B cell (primary cell): ENCODE measurements at regions not wholly inside any gene's neighbourhood (a gene's known extent, or its start where the extent isn't known, plus 50 kb on each side); places are given as distances from the start of the nearest gene placed in this dataset.

Source experiments
- ATAC-seq: fragments of 200-7000 bp; cut with Tn5 transposase; one replicate; pipeline ENCODE4 v1.10.0; 2021; ENCODE audit warnings: low read depth, mild to moderate bottlenecking, moderate number of reproducible peaks, moderate library complexity
- CTCF ChIA-PET: fragments of 350-600 bp; sonication (Branson Sonifier 250); formaldehyde crosslinking; loops from one replicate; lab custom pipeline; 2021; ENCODE audit warnings: antibody characterized with exemption, inconsistent platforms; lab: Charles Lee
- POLR2A ChIA-PET: fragments of 350-600 bp; sonication (Branson Sonifier 250); formaldehyde crosslinking; loops from one replicate; lab custom pipeline; 2021; ENCODE audit warnings: antibody characterized with exemption; lab: Charles Lee
- DNase-seq: peaks from one replicate; pipeline ENCODE4 v3.0.0; 2013
- H2AFZ ChIP-seq: 2 replicates; pipeline ENCODE4 v1.6.1; 2012; ENCODE audit warnings: mild to moderate bottlenecking, low read depth, low read length; ENCODE audit not compliant: insufficient read depth, poor library complexity, severe bottlenecking
- H3K27ac ChIP-seq, 2 donors: 1 replicate in 1 of 2; 2 replicates in 1 of 2; pipeline ENCODE4 v1.5.1; 2012 to 2013; ENCODE audit warnings: low read length in 2 of 2, mild to moderate bottlenecking in 2 of 2, moderate library complexity in 1 of 2
- H3K27me3 ChIP-seq, 4 experiments: fragments of 200-600 bp in 1 of 4; sonication (generic) in 1 of 4; replicated peaks in 1 of 4; 1 replicate in 2 of 4; 2 replicates in 2 of 4; pipeline versions ENCODE4 v1.6.1 to v1.7.0; 2013 to 2016; ENCODE audit warnings: low read length in 3 of 4, mild to moderate bottlenecking in 2 of 4, mixed read lengths in 1 of 4, moderate library complexity in 1 of 4; ENCODE audit not compliant: insufficient read depth in 4 of 4, control insufficient read depth in 3 of 4; ENCODE audit errors: control extremely low read depth in 1 of 4
- H3K36me3 ChIP-seq, 2 experiments: replicated peaks in 1 of 2; 1 replicate in 1 of 2; 2 replicates in 1 of 2; pipeline versions ENCODE4 v1.6.1 to v1.7.1; 2013; ENCODE audit warnings: low read length in 1 of 2; ENCODE audit not compliant: insufficient read depth in 2 of 2, control insufficient read depth in 1 of 2; ENCODE audit errors: control extremely low read depth in 1 of 2, extremely low read depth in 1 of 2
- H3K4me1 ChIP-seq, 2 donors: fragments of 200-600 bp in 1 of 2; sonication (generic) in 1 of 2; 1 replicate in 1 of 2; 2 replicates in 1 of 2; pipeline versions ENCODE4 v1.5.1 to v1.6.1; 2013 to 2017; ENCODE audit warnings: low read length in 2 of 2; ENCODE audit not compliant: control insufficient read depth in 2 of 2, insufficient read depth in 2 of 2
- H3K4me2 ChIP-seq: replicated peaks from 2 replicates; pipeline ENCODE3; 2012; ENCODE audit warnings: mild to moderate bottlenecking, low read depth, low read length; ENCODE audit not compliant: poor library complexity, severe bottlenecking
- H3K4me3 ChIP-seq, 5 experiments: fragments of 200-600 bp in 1 of 5; sonication (generic) in 1 of 5; 1 replicate in 3 of 5; 2 replicates in 2 of 5; pipeline versions ENCODE4 v1.5.1 to v1.7.0; 2011 to 2016; ENCODE audit warnings: low read length in 4 of 5, mild to moderate bottlenecking in 4 of 5, low read depth in 2 of 5, control low read depth in 1 of 5, moderate library complexity in 1 of 5; ENCODE audit not compliant: insufficient read depth in 1 of 5; ENCODE audit errors: control extremely low read depth in 1 of 5, extremely low read depth in 1 of 5
- H3K79me2 ChIP-seq: fragments of 200-600 bp; sonication (generic); one replicate; pipeline ENCODE4 v1.6.0; 2016; ENCODE audit warnings: low read length; ENCODE audit not compliant: control insufficient read depth, insufficient read depth
- H3K9ac ChIP-seq: fragments of 200-600 bp; sonication (generic); 2 replicates; pipeline ENCODE4 v1.6.1; 2017; ENCODE audit warnings: mild to moderate bottlenecking, low read length, moderate library complexity
- H3K9me3 ChIP-seq, 3 donors: one replicate each; pipeline versions ENCODE4 v1.6.1 to v1.7.1; 2013; ENCODE audit warnings: low read length in 2 of 3; ENCODE audit not compliant: control insufficient read depth in 2 of 3, insufficient read depth in 1 of 3; ENCODE audit errors: control extremely low read depth in 1 of 3
- H4K20me1 ChIP-seq: 2 replicates; pipeline ENCODE4 v1.6.0; 2012; ENCODE audit warnings: mild to moderate bottlenecking, low read length; ENCODE audit not compliant: insufficient read depth, control insufficient read depth, poor library complexity, severe bottlenecking
- H3K27ac Mint-ChIP-seq: one replicate; pipeline ENCODE4 v1.8.0; 2021; ENCODE audit warnings: mixed read lengths
- H3K27me3 Mint-ChIP-seq: one replicate; pipeline ENCODE4 v1.8.0; 2021; ENCODE audit warnings: mixed read lengths
- H3K4me1 Mint-ChIP-seq: one replicate; pipeline ENCODE4 v1.8.0; 2021; ENCODE audit warnings: mixed read lengths
- H3K4me3 Mint-ChIP-seq: one replicate; pipeline ENCODE4 v1.8.0; 2021; ENCODE audit warnings: mixed read lengths
- H3K9me3 Mint-ChIP-seq: one replicate; pipeline ENCODE4 v1.8.0; 2022; ENCODE audit warnings: mixed read lengths; ENCODE audit not compliant: insufficient read depth
- EZH2 ChIP-seq: IDR thresholded peaks from 2 replicates; pipeline ENCODE4 v1.6.1; 2012; ENCODE audit warnings: borderline replicate concordance, low read depth, mild to moderate bottlenecking, moderate library complexity, low read length; ENCODE audit not compliant: insufficient read depth, poor library complexity, severe bottlenecking
- WGBS: methylation state at CpG from one replicate; pipeline ENCODE4 v1.1.5; 2013; ENCODE audit warnings: missing lambda C conversion rate; ENCODE audit not compliant: insufficient coverage; 5-methylcytosine and 5-hydroxymethylcytosine counted together
- intact Hi-C: fragments of 100-400 bp; cut with micrococcal nuclease; formaldehyde crosslinking; loops from one replicate; pipeline ENCODE4 v1.10.0; 2022
- TF ChIP-seq, protein P1 (sequence below): fragments of 200-600 bp; IDR thresholded peaks from one replicate; pipeline ENCODE4 v1.8.0; 2022; ENCODE audit warnings: antibody characterized with exemption, mild to moderate bottlenecking

DNA sequence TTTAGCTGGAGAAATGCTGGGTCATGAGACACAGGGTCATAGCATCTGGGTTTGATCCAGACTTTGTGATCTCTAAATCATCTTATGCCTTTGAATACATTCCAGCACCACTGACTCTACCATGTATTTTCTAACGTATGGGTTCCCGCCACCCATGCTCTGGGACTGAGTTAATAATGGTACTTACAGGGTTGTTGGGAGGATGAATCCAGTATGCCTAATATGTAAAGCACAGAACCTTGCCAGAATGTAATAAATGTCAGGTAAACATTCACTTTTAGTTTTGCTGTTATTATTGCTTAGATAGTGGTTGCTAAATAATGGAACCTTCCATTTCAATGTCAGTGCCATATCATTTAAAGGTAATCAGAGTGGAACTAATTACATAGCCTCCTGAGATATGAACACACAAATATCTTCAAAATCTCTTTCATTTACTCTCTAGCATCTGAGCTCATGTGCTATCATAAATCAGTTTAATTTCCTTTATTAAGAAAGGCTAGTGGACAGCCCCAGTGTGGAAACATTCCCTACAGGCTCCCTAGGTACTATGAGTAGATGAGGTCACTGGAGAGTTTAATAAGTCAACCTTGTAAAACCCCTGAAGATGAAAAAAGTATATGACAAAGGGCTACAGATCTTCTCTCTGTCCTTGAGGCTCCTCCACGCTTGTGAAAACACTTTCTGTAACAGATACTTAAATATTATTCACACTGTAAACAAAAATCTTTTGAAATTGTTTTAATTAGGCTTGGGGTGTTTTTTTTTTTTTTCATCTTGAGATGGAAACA, 226.6 kb downstream of the ALDH8A1 start:
- Histone ChIP-seq H3K9me3 (no peaks in the 10 kb centered on the region), H3K4me1 (no peaks in the 10 kb centered on the region), H3K9ac (no peak overlapping the region), H3K4me2 (no peak overlapping the region), H3K79me2 (no peaks in the 10 kb centered on the region), H2AFZ (no peak overlapping the region), H3K27me3 (no peaks in the 10 kb centered on the region), H3K4me3 (no peak overlapping the region), H3K36me3 (no peaks in the 10 kb centered on the region), H4K20me1 (no peaks in the 10 kb centered on the region), H3K27ac (no peak overlapping the region)
- CTCF ChIA-PET = no interaction called here
- no peak for TF ChIP-seq EZH2
- TF ChIP-seq, protein P1, sequence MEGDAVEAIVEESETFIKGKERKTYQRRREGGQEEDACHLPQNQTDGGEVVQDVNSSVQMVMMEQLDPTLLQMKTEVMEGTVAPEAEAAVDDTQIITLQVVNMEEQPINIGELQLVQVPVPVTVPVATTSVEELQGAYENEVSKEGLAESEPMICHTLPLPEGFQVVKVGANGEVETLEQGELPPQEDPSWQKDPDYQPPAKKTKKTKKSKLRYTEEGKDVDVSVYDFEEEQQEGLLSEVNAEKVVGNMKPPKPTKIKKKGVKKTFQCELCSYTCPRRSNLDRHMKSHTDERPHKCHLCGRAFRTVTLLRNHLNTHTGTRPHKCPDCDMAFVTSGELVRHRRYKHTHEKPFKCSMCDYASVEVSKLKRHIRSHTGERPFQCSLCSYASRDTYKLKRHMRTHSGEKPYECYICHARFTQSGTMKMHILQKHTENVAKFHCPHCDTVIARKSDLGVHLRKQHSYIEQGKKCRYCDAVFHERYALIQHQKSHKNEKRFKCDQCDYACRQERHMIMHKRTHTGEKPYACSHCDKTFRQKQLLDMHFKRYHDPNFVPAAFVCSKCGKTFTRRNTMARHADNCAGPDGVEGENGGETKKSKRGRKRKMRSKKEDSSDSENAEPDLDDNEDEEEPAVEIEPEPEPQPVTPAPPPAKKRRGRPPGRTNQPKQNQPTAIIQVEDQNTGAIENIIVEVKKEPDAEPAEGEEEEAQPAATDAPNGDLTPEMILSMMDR = no peak
- no peak for ATAC-seq
- intact Hi-C loops = no loop called here
- Mint-ChIP-seq H3K4me3 (no peak overlapping the region), H3K27me3 (peaks cover 21% of the 10 kb centered on the region), H3K9me3 (no peaks in the 10 kb centered on the region), H3K27ac (no peak overlapping the region), H3K4me1 (no peaks in the 10 kb centered on the region)
- no CpG with 5 or more reads among the region's 3 CpGs for WGBS
- POLR2A ChIA-PET = no interaction called here
- DNase-seq = no peak

DNA sequence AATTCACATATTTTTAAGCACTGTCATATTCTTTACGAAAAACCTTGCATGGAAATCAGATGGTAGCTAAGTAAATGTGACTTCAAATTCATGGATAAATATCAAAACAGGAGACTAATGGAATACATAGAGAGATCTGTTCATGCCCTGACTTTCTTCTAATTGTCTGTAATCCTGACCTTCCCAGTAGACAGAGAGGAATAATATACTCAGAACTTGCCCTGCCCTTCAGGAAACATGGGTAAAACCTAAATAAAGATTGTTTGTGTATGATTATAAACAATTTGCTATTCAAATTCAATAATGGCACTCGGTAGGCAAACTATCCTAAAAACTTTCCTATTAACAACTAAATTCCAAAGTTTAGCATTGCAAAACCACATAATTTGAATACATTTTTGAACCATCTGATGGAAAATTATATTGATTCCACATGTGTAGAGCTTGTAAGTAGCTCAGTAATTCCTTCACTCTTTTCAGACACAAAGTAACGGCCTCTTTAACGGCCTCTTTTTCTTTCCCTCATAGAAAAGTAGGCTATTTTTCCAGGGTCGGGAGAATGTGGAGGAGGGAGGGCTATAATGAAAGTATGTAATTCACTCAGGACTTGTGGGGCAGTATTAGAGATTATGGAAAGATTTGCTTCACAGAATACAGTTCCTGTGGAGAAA, 227.6 kb downstream of the ALDH8A1 start:
- Histone ChIP-seq H3K79me2 (no peaks in the 10 kb centered on the region), H3K4me3 (no peak overlapping the region), H4K20me1 (no peaks in the 10 kb centered on the region), H3K27ac (no peak overlapping the region), H3K9me3 (no peaks in the 10 kb centered on the region), H3K4me2 (no peak overlapping the region), H3K9ac (no peak overlapping the region), H2AFZ (no peak overlapping the region), H3K36me3 (no peaks in the 10 kb centered on the region), H3K4me1 (no peaks in the 10 kb centered on the region), H3K27me3 (no peaks in the 10 kb centered on the region)
- H3K4me1 Mint-ChIP-seq = no peaks in the 10 kb centered on the region
- TF ChIP-seq, protein P1 = no peak
- TF ChIP-seq EZH2 = no peak
- H3K9me3 Mint-ChIP-seq = no peaks in the 10 kb centered on the region
- POLR2A ChIA-PET = no interaction called here
- no CpG with 5 or more reads among the region's 5 CpGs for WGBS
- no peak overlapping the region for H3K27ac Mint-ChIP-seq
- peaks cover 18% of the 10 kb centered on the region for H3K27me3 Mint-ChIP-seq
- ATAC-seq = no peak
- CTCF ChIA-PET = no interaction called here
- no peak overlapping the region for H3K4me3 Mint-ChIP-seq
- DNase-seq = no peak
- intact Hi-C loops = no loop called here
